Amniotic stem cell (primary cell): ENCODE measurements at regions not wholly inside any gene's neighbourhood (a gene's known extent, or its start where the extent isn't known, plus 50 kb on each side); places are given as distances from the start of the nearest gene placed in this dataset.
"Not testable (repeated sequence)": the region's sequence is repeated elsewhere in the genome, so short reads cannot be mapped to it uniquely, and the experiment has no call there.

Source experiments
- DNase-seq: peaks from one replicate; lab custom pipeline; 2025; lab: John Stamatoyannopoulos, UW

- DNase-seq: no peak
Measured at GRCh38 chr15:100767001-100767825, 112.4 kb upstream of the ALDH1A3 start.

- no peak for DNase-seq
Measured at GRCh38 chr15:100768501-100768931, 111.1 kb upstream of the ALDH1A3 start.

DNA sequence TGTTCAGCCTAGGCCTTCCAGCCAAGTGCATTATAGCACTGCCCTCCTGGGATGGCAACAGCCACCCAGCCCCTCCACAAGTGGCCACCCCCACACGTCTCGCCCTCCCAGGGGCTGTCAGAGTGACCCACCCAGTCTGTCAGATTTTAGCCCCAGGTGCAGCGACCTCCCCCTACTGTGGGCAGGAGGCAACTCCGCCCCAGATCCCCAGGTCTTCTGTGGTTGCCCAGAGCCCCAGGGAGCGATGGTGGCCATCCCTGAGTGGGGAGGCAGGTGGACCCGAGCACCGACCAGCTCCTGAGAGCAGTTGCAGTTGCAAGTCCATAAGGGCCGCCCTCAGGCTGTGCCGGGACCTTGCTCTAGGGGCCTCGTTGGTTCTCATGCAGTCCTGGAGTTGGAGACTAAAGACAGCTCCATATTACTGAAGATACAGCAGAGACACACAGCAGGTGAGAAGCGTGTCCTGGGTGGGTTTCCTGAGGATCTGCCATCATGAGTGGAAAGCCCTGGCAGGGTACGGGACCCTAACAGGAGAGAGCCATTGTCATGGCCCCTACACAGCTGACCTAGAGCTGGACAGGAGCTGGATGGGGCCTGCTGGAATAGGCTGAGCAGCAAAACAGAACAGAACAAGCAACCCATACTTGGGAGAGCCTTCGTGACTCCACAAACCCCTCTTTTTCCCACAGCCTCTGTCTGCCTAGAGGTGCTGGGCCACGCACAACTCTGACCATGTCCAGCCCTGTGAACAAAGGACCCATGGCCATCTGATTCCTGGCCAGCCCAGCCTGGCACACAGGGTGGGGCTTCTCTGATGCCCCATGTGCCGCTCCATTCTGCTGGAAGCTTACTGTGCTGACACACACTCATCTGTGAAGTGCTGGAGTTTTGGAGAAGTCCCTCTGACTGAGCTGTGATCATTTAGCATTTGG lies 110.3 kb upstream of the ALDH1A3 start:
- DNase-seq: no peak

GRCh38 chr15:100769975-100770340 lies 109.7 kb upstream of the ALDH1A3 start:
- DNase-seq: no peak

DNA sequence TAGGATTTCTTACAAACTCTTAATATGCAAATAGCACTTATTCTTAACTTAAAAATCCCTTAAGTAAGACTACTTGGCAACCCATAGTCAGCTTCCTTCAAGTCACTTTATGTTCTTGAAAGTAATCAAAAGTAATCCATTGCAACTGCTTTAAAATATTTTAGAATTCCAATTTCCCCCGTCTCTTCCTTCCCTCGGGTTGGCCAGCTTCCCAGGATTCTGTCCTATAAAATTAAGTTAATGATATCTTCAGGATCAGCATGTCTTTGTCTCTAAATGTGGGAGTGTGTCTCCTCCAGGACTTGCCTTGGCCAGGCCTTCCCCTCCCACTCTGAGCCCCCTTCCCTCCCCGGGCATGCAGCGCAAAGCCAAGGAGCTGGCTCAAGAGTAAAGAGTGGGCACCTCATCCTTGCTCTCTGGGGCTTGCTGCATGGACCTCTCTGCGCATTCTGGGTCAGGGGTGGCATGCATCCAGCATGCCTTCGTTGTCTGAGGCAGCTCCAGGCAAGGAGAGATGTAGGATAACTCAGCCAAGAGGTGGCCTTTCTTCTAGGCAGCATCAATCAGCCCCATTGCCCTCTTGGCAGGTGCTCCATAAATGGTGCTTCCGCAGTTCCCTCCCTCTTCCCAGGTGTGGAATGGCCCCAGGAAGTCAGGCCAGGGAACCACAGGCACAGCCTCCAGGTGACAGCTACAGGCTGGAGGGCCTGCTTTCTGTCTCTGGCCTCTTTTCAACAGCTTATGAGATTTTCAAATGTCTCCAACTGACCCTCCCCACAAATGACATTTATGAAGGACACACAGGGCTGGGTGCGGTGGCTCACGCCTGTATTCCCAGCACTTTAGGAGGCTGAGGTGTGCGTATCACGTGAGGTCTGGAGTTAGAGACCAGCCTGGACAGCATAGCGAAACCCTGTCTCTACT lies 108.7 kb upstream of the ALDH1A3 start:
- DNase-seq: no peak

DNA sequence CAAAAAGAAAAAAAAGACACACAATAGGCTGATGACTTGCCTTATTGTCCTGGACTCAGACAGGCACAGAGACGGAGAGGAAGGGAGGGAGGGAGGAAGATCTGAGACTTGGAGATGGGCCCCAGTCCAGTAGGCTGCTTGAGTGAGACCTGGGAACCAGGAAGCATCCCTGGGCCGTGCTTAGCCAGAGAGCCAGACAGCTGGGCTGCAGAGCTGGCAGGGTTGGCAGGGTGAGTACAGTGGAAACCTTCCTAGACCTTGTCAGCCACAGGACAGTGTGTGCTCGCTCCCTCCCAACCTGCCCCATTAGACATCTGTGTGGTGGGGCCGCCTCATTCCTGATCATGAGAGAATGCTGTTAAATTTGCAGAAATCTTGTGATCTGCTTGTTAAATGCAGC lies 107.9 kb upstream of the ALDH1A3 start:
- DNase-seq: no peak

DNA sequence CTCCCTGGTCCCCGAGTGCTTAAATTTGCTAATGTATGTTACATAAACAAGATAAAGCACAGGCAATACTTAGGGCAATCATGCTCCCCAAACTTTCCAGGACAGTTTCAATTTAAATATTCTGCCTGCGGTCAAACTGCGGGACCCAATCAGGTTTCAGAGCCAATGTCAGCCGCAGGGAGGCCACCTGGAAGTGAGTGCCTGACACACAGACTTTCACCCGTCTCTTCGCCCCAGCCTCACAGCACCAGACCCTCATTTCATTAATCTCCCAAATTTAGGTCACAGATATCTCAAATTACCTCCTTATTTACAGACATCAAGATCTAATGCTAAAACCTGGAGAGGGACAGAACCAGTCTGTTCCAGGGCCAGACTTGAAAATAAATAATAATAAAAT lies 107.2 kb upstream of the ALDH1A3 start:
- DNase-seq: no peak

- DNase-seq: no peak
Measured at GRCh38 chr15:100772892-100773520, 106.6 kb upstream of the ALDH1A3 start.

DNA sequence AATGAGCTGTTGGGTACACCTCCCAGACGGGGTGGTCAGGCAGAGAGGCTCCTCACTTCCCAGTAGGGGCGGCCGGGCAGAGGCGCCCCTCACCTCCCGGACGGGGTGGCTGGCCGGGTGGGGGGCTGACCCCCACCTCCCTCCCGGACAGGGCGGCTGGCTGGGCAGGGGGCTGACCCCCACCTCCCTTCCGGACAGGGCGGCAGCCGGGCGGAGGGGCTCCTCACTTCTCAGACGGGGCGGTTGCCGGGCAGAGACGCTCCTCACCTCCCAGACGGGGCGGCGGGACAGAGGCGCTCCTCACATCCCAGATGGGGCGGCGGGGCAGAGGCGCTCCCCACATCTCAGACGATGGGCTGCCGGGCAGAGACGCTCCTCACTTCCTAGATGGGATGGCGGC lies 105.6 kb upstream of the ALDH1A3 start:
- DNase-seq: not testable (repeated sequence)

DNA sequence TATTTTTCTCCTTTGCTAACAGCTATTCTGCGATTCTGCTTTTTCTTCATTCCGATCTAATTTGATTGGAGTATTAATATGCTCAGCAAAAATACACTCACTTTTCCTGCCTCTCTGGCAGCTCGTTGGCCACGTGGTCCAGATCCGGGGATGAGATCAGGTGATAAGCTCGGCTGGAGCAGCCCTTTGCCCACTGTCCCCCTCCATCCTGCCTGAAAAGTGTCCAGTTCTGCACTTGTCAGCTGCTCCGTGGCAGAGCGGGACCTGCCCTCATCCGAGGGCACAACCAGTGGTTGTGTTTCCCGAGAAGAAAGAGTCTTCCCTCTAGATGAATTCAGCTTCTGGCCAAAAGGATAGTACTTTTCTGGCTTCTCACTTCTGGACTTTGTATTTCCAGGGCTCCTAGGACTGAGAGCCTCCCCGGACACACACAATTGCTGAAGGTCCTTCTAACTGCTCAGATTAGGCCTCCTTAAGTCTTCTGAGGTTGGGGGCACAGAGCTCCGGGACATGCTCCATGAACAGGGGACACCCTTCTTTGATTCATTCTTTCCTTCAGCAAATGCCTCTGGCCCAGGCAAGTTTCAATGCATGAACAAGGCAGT lies 103.9 kb upstream of the ALDH1A3 start:
- no peak for DNase-seq

- no peak for DNase-seq
Measured at GRCh38 chr15:100777821-100778220, 101.8 kb upstream of the ALDH1A3 start.

GRCh38 chr15:100778831-100779288 lies 100.8 kb upstream of the ALDH1A3 start:
- DNase-seq: no peak

GRCh38 chr15:100779331-100780207 lies 100.1 kb upstream of the ALDH1A3 start:
- DNase-seq: no peak

DNA sequence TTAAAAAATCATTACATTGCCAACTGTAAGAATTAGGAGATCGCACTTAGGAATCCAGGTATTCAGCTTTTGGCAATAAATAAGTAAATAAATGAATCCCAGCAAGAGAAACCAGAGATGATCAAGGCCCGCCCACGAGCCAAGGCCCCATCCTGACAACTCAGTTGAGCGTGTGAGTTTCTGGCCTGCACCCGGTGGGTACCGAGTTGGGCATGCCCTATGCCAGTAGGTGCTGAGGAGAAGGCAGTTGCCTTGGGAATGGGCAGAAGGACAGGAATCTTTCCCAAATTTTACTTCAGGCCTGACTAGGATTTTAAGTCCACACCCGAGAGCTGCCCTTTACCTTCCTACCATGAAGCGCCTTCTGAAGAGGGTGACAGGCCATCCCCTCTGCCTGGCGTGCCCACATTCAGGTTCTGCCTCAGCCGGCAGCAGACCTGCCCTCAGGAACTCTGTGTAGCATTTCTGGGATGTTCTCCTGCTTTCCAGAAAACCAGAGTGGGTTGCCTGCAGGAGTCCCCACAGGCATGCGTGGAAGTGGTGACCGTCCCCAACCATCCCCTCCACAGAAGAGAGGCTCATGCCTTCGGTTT lies 99.3 kb upstream of the ALDH1A3 start:
- no peak for DNase-seq

DNA sequence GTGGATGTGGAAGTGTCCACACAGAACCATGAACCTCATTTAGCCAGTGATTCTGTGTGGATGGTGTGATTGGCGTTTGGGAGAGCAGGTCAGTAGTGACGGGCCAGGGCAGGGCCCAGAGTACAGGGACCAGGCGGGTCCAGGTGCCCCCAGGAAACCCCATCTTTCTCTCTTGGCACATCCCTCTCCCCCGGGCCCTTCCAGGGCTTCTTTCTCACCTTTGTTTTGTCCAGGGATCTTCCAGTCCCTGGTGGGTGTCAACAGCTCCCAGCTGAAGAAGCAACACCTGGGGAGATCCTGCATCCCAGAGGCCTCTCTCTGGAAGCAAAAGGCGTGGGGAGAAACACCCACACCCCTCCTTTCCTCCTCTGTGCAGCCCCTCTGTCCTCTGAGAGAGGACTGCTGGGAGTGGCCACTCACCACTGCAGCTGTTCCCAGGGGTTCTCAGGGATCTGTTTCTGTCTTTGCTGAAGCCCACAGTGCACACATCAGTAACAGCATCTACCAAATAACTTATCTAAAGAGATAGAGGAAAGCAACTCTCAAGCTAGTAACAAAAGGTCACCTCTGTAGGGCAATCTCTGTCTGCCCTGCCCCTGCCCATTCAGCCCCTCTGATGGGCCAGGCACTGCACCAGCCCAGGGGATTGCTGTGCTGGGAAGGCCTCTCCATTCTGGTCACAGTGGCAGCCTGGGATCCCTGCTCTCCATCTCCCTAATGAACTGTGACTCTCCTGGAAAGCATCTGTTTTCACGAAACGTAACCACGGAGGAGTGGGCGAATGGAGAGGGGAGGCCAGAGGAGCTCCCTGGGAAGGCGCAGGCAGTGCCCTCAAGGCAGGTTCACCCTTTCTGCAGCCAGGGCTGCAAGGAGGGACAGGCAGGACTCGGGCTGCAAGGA lies 98.3 kb upstream of the ALDH1A3 start:
- DNase-seq: no peak

GRCh38 chr15:100781961-100782530 lies 97.6 kb upstream of the ALDH1A3 start:
- no peak for DNase-seq

- DNase-seq: no peak
Measured at GRCh38 chr15:100783291-100783690, 96.3 kb upstream of the ALDH1A3 start.
